H1 (cell line): ENCODE measurements at regions not wholly inside any gene's neighbourhood (a gene's known extent, or its start where the extent isn't known, plus 50 kb on each side); places are given as distances from the start of the nearest gene placed in this dataset.
A peak's percentile ranks its signal among the peaks of the same experiment; 100 is the strongest.

Experiments
- CBX5 ChIP-seq: fragments of 300-800, 300-1000 bp; sonication (generic); IDR thresholded peaks from 2 replicates; pipeline ENCODE4 v1.7.1; 2016; ENCODE audit warnings: antibody characterized with exemption, low read length, low read depth
- EGR1 ChIP-seq: IDR thresholded peaks from 2 replicates; pipeline ENCODE4 v1.6.1; 2011; ENCODE audit warnings: low read depth, low read length, borderline replicate concordance
- FOSL1 ChIP-seq: IDR thresholded peaks from 2 replicates; pipeline ENCODE4 v1.6.1; 2011; ENCODE audit warnings: mild to moderate bottlenecking, low read depth, low read length, moderate library complexity; ENCODE audit not compliant: insufficient read depth
- GTF2F1 ChIP-seq: IDR thresholded peaks from 2 replicates; pipeline ENCODE4 v1.6.1; 2012; ENCODE audit warnings: low read depth, low read length, improper control_type of control experiment, borderline replicate concordance
- KDM5A ChIP-seq: fragments of 200-600 bp; IDR thresholded peaks from 2 replicates; pipeline ENCODE4 v1.7.1; 2012; ENCODE audit warnings: mild to moderate bottlenecking, low read length, inconsistent platforms, mixed read lengths
- PHF8 ChIP-seq: fragments of 200-600 bp; sonication (generic); conservative IDR thresholded peaks from 2 replicates; pipeline ENCODE4 v1.7.1; 2012; ENCODE audit warnings: low read depth, mild to moderate bottlenecking, inconsistent platforms, low read length, moderate library complexity
- RAD21 ChIP-seq, 2 experiments: IDR thresholded peaks in 1 of 2; conservative IDR thresholded peaks in 1 of 2; 2 replicates each; pipeline ENCODE4 v1.6.1; 2011; ENCODE audit warnings: low read depth in 2 of 2, low read length in 2 of 2, improper control_type of control experiment in 1 of 2, inconsistent platforms in 1 of 2, mild to moderate bottlenecking in 1 of 2, moderate library complexity in 1 of 2
- SAP30 ChIP-seq: fragments of 300-600 bp; sonication (generic); IDR thresholded peaks from 2 replicates; pipeline ENCODE4 v1.7.1; 2012; ENCODE audit warnings: low read length, moderate library complexity, mild to moderate bottlenecking, inconsistent platforms; ENCODE audit not compliant: insufficient read depth, insufficient replicate concordance
- SIX5 ChIP-seq: IDR thresholded peaks from 2 replicates; pipeline ENCODE4 v1.6.1; 2011; ENCODE audit warnings: mild to moderate bottlenecking, low read depth, low read length
- TBP ChIP-seq: IDR thresholded peaks from 2 replicates; pipeline ENCODE4 v1.6.1; 2011; ENCODE audit warnings: low read depth, low read length, improper control_type of control experiment
- YY1 ChIP-seq: IDR thresholded peaks from 2 replicates; pipeline ENCODE4 v1.6.1; 2011; ENCODE audit warnings: low read depth, mild to moderate bottlenecking, low read length

DNA sequence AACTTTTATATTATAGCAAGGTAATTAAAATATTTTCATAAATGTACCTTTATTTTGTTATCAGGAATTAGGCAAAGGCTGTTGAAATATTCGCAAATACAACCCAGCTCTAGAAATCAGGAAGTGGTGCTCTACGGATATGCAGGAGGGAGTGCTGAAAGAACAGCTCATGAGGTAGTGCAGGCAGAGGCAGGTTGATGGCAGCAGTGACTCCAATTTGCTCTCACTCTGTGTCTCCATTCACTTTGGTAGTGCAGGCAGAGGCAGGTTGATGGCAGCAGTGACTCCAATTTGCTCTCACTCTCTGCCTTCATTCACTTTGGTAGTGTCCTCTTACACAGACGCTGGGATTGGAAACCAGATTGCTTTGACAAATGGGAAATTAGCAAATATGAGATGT, 277.9 kb downstream of the TRIML1 start (continued):
- TF ChIP-seq YY1: 0 out of 2 replicates have a peak, but pooled peaks have one; percentile 18
- no peak for TF ChIP-seq GTF2F1
- no peak for TF ChIP-seq SIX5
- TF ChIP-seq CBX5: no peak
- no peak for TF ChIP-seq TBP
- TF ChIP-seq RAD21 (IDR thresholded peaks at IDR 0.05 in 1 of 2, conservative IDR thresholded peaks at IDR 0.05 in 1 of 2; ENCODE audit: low read depth in 2 of 2, low read length in 2 of 2): peak; percentile 53 to 57
- no peak for TF ChIP-seq KDM5A
- TF ChIP-seq PHF8: no peak
- TF ChIP-seq FOSL1: no peak
- no peak for TF ChIP-seq SAP30
- no peak for TF ChIP-seq EGR1
- TF ChIP-seq, all 59 proteins: peak for 3
